GM23248 (cell line): ENCODE measurements at regions not wholly inside any gene's neighbourhood (a gene's known extent, or its start where the extent isn't known, plus 50 kb on each side); places are given as distances from the start of the nearest gene placed in this dataset.

Experiments
- DNase-seq: peaks from one replicate; pipeline ENCODE4 v3.0.0-alpha.2; 2015
- H2AFZ ChIP-seq: fragments of 200-600 bp; sonication (generic); 2 replicates; pipeline ENCODE4 v1.6.1; 2016; ENCODE audit warnings: antibody characterized with exemption
- H3F3A ChIP-seq: fragments of 200-600 bp; sonication (generic); 2 replicates; pipeline ENCODE4 v1.6.1; 2016; ENCODE audit warnings: mild to moderate bottlenecking, antibody characterized with exemption, mixed run types; ENCODE audit not compliant: insufficient read depth
- H3K27ac ChIP-seq: fragments of 200-600 bp; sonication (generic); 2 replicates; pipeline ENCODE4 v1.5.1; 2016; ENCODE audit warnings: mild to moderate bottlenecking
- H3K27me3 ChIP-seq: fragments of 200-600 bp; sonication (generic); replicated peaks from 2 replicates; pipeline ENCODE4 v1.6.1; 2016; ENCODE audit warnings: mild to moderate bottlenecking; ENCODE audit not compliant: insufficient read depth
- H3K36me3 ChIP-seq: fragments of 200-600 bp; sonication (generic); 2 replicates; pipeline ENCODE4 v1.6.1; 2016; ENCODE audit warnings: low read depth, mild to moderate bottlenecking
- H3K4me1 ChIP-seq: fragments of 200-600 bp; sonication (generic); 2 replicates; pipeline ENCODE4 v1.6.1; 2016; ENCODE audit warnings: mild to moderate bottlenecking; ENCODE audit not compliant: insufficient read depth
- H3K4me2 ChIP-seq: fragments of 200-600 bp; sonication (generic); one replicate; pipeline ENCODE4 v1.6.1; 2016; ENCODE audit warnings: mild to moderate bottlenecking; ENCODE audit not compliant: unreplicated experiment
- H3K4me3 ChIP-seq: fragments of 200-600 bp; sonication (generic); 2 replicates; pipeline ENCODE4 v1.5.1; 2016; ENCODE audit warnings: mild to moderate bottlenecking
- H3K79me2 ChIP-seq: fragments of 200-600 bp; sonication (generic); 2 replicates; pipeline ENCODE4 v1.6.1; 2016; ENCODE audit warnings: mild to moderate bottlenecking; ENCODE audit not compliant: insufficient read depth
- H3K9ac ChIP-seq: fragments of 200-600 bp; sonication (generic); 2 replicates; pipeline ENCODE4 v1.6.1; 2016; ENCODE audit warnings: mild to moderate bottlenecking
- H3K9me2 ChIP-seq: fragments of 200-600 bp; sonication (generic); 2 replicates; pipeline ENCODE4 v1.6.1; 2016; ENCODE audit warnings: mixed run types, mild to moderate bottlenecking, moderate library complexity; ENCODE audit not compliant: insufficient read depth
- H3K9me3 ChIP-seq: fragments of 200-600 bp; sonication (generic); one replicate; pipeline ENCODE4 v1.6.1; 2017; ENCODE audit warnings: low read depth
- H4K20me1 ChIP-seq: fragments of 200-600 bp; sonication (generic); 2 replicates; pipeline ENCODE4 v1.6.0; 2016; ENCODE audit not compliant: insufficient read depth
- EZH2 ChIP-seq: fragments of 200-600 bp; sonication (generic); IDR thresholded peaks from 2 replicates; pipeline ENCODE4 v1.6.1; 2018; ENCODE audit warnings: antibody characterized with exemption, mild to moderate bottlenecking; ENCODE audit not compliant: insufficient read depth, poor library complexity, severe bottlenecking
- EZH2phosphoT487 ChIP-seq: fragments of 200-600 bp; sonication (generic); IDR thresholded peaks from 2 replicates; pipeline ENCODE4 v1.6.1; 2018; ENCODE audit warnings: antibody characterized with exemption, moderate library complexity, mild to moderate bottlenecking, low read depth; ENCODE audit not compliant: insufficient read depth
- WGBS, 2 experiments: methylation state at CpG; one replicate each; pipeline ENCODE4 v1.1.6; 2015 to 2017; ENCODE audit warnings: low lambda C conversion rate in 2 of 2, low coverage in 1 of 2; ENCODE audit errors: missing lambda C conversion rate in 2 of 2; 5-methylcytosine and 5-hydroxymethylcytosine counted together
- in situ Hi-C: fragments of 300-500 bp; cut with MboI; formaldehyde crosslinking; loops from 2 replicates; pipeline ENCODE4 v1.15.0; 2020

DNA sequence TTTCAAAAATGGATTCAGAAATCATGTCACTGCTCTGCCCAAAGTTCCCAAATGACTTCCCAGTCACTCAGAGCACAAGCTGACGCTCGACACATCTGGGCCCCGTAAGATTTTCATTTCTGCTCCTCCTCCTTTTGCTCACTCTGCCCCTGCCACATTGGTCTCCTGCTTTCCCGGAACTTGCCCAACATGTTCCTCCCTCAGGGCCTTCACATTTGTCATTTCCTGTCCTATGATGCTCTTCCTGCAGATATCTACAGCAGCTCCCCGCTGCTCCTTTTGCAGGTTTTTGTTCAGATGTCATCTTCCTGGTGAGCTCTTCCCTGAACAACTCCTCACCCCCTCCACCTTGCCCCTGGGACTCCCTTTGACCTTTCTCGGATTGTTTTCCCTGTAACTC, 58.5 kb upstream of the IVNS1ABP start:
- TF ChIP-seq EZH2phosphoT487 (no peak), EZH2 (no peak)
- no peaks in the 10 kb centered on the region for H3K27me3 ChIP-seq
- H3K4me1 ChIP-seq = peaks cover 16% of the 10 kb centered on the region
- peaks cover 12% of the 10 kb centered on the region for H3F3A ChIP-seq
- peak; percentile 25 for DNase-seq
- H3K9ac ChIP-seq = no peak overlapping the region
- H3K4me2 ChIP-seq = no peak overlapping the region
- peak overlapping the region; percentile 42; the same call in 1 of the 2 replicates for H2AFZ ChIP-seq
- 85 to 87% methylated on average over 6 of the region's 6 CpGs for WGBS, 2 experiments
- no peaks in the 10 kb centered on the region for H3K36me3 ChIP-seq
- no peaks in the 10 kb centered on the region for H3K79me2 ChIP-seq
- H3K27ac ChIP-seq = no peak overlapping the region
- H4K20me1 ChIP-seq = no peaks in the 10 kb centered on the region
- H3K9me2 ChIP-seq = peaks cover 5% of the 10 kb centered on the region; the same call in 1 of the 2 replicates
- H3K4me3 ChIP-seq = no peak overlapping the region
- no peaks in the 10 kb centered on the region for H3K9me3 ChIP-seq
- in situ Hi-C loops = no loop called here

DNA sequence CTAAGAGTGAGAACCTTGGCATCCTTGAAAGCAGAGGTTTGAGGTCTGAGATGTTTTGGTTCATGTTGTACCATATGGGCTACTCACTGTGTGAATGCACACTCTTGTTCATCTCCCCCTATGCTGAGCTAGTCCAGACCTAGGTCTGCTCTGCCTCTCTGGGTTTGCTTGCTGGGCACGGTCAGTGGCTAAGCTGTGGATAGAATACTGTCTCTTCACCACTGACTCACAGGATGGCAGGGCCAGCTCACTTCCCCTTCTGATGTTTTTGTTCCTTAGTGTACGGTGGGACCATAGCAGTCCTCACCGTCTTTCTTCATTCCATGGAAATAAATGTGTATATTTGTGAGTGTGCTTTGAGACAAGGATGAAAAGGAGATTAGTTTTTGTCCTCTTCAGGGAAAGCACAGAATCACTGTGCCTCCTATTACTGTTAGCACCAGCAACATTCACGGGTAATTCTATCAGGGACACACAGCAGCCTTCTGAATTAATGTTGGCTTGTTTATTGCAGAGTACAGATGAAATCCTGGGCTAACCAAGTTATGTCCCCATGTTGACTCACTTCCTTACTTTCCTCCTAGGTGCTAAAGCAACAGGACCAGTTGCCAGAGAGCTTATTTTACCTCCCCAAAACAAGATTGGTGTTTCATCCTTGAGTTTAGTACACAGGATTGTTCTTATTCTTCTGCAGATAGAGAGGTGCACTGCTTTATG, 56.9 kb upstream of the IVNS1ABP start:
- H3K4me1 ChIP-seq = peaks cover 27% of the 10 kb centered on the region
- in situ Hi-C loops = no loop called here
- peaks cover 5% of the 10 kb centered on the region; the same call in 1 of the 2 replicates for H3K9me2 ChIP-seq
- H3K4me3 ChIP-seq = peak overlapping the region; percentile 42; the same call in 1 of the 2 replicates
- H3F3A ChIP-seq = peaks cover 12% of the 10 kb centered on the region
- peak overlapping the region; percentile 71 for H2AFZ ChIP-seq
- no peaks in the 10 kb centered on the region for H3K79me2 ChIP-seq
- H3K27ac ChIP-seq = peak overlapping the region; percentile 56
- H3K9ac ChIP-seq = peak overlapping the region; percentile 24
- peak; percentile 74 for DNase-seq
- H3K27me3 ChIP-seq = no peaks in the 10 kb centered on the region
- 22 to 27% methylated on average over 4 of the region's 4 CpGs for WGBS, 2 experiments
- H4K20me1 ChIP-seq = no peaks in the 10 kb centered on the region
- TF ChIP-seq EZH2phosphoT487 = no peak
- TF ChIP-seq EZH2 = no peak
- H3K4me2 ChIP-seq = peak overlapping the region; percentile 50
- H3K36me3 ChIP-seq = no peaks in the 10 kb centered on the region
- H3K9me3 ChIP-seq = no peaks in the 10 kb centered on the region

DNA sequence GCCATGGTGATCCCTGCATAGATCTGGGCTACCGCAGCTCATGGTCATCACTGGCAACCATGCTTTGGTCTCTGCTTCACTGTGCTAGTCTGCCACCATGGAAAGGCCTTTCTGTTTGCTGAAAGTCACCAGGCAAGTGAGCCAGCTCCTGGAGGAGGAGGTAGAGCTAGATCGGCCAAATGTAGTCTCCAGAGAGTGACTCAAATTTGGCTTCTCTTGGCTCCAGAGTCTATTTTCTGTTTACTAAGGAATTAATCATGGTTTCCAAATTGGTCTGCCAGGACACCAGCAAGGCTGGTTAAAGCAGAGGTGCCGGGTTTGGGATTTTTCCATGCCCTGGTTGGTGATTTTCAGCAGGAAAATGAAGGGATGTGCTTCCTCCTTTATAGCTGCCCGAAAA, 52.7 kb upstream of the IVNS1ABP start:
- H3F3A ChIP-seq = peaks cover 10% of the 10 kb centered on the region
- 0 out of 2 replicates have a peak overlapping the region, but pooled peaks have one; percentile 19 for H2AFZ ChIP-seq
- in situ Hi-C loops = no loop called here
- no peaks in the 10 kb centered on the region for H4K20me1 ChIP-seq
- peak overlapping the region; percentile 39 for H3K4me2 ChIP-seq
- DNase-seq = peak; percentile 90
- no peaks in the 10 kb centered on the region for H3K79me2 ChIP-seq
- H3K4me1 ChIP-seq = peaks cover 27% of the 10 kb centered on the region
- H3K27ac ChIP-seq = 0 out of 2 replicates have a peak overlapping the region, but pooled peaks have one; percentile 11
- no peak overlapping the region for H3K9ac ChIP-seq
- no peaks in the 10 kb centered on the region for H3K9me3 ChIP-seq
- TF ChIP-seq EZH2 = no peak
- TF ChIP-seq EZH2phosphoT487 = no peak
- no peaks in the 10 kb centered on the region for H3K36me3 ChIP-seq
- peaks cover 5% of the 10 kb centered on the region; the same call in 1 of the 2 replicates for H3K9me2 ChIP-seq
- WGBS, 2 experiments = 36 to 42% methylated on average over 4 of the region's 4 CpGs
- H3K27me3 ChIP-seq = no peaks in the 10 kb centered on the region
- no peak overlapping the region for H3K4me3 ChIP-seq

DNA sequence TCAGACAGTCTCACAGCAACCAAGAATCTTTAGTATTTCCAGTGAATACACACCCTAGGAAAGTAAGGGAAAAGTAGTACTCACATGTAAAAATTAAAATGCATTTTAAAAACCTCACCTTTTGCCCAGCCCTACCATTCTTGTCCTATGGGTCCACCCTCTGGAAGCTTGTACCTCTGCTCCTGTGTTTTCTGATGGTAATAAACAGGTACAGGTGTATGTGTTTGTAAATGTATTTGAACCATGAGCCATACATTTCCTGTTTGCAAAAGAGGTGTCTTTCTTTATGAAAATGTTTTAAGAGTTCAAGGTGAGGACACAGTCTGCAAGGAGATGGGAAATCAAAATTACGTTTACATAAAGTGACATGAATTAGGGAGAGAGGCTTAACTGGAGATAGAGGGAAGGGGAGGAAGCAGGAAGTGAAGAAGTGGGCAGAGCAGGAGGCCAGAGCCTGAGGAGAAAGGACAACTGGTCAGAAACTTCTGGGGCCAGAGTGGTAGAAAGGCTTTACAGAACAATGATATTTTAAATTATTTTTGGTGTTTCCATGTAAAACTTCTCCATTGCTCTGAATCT, 52.0 kb upstream of the IVNS1ABP start:
- peaks cover 19% of the 10 kb centered on the region for H3K4me1 ChIP-seq
- H3K9ac ChIP-seq = no peak overlapping the region
- H2AFZ ChIP-seq = no peak overlapping the region
- no peaks in the 10 kb centered on the region for H3K27me3 ChIP-seq
- 95 to 100% methylated on average over 1 of the region's 1 CpG for WGBS, 2 experiments
- H3K9me2 ChIP-seq = peaks cover 5% of the 10 kb centered on the region; the same call in 1 of the 2 replicates
- no peak for TF ChIP-seq EZH2
- no peak for TF ChIP-seq EZH2phosphoT487
- no peak overlapping the region for H3K4me2 ChIP-seq
- DNase-seq = no peak
- no peaks in the 10 kb centered on the region for H3K79me2 ChIP-seq
- no peaks in the 10 kb centered on the region for H4K20me1 ChIP-seq
- H3F3A ChIP-seq = peaks cover 2% of the 10 kb centered on the region; the same call in 1 of the 2 replicates
- no peaks in the 10 kb centered on the region for H3K9me3 ChIP-seq
- H3K27ac ChIP-seq = no peak overlapping the region
- H3K4me3 ChIP-seq = no peak overlapping the region
- in situ Hi-C loops = no loop called here
- no peaks in the 10 kb centered on the region for H3K36me3 ChIP-seq
